OCI-LY7 (cell line): ENCODE measurements at regions not wholly inside any gene's neighbourhood (a gene's known extent, or its start where the extent isn't known, plus 50 kb on each side); places are given as distances from the start of the nearest gene placed in this dataset.

ENCODE experiments used
- BruUV-seq: library from RNA; stranded (reverse); fragments of 400-500 nt; replicated peaks from 2 replicates; lab custom pipeline; 2021; lab: Mats Ljungman, UMichigan
- CTCF ChIA-PET: fragments of 300-600 bp; sonication (Branson Sonifier 250); formaldehyde crosslinking; loops from one replicate; lab custom pipeline; 2022; ENCODE audit warnings: antibody characterized with exemption; ENCODE audit not compliant: unreplicated experiment; lab: Charles Lee
- POLR2A ChIA-PET: fragments of 300-600 bp; sonication (Branson Sonifier 250); formaldehyde crosslinking; loops from one replicate; lab custom pipeline; 2022; ENCODE audit warnings: antibody characterized with exemption; lab: Charles Lee
- DNase-seq: peaks from one replicate; pipeline ENCODE4 v3.0.0-alpha.2; 2015; ENCODE audit warnings: low spot score
- H2AFZ ChIP-seq: fragments of 200-600 bp; sonication (generic), shearing (Covaris generic); 2 replicates; pipeline ENCODE4 v1.6.1; 2014; ENCODE audit warnings: mild to moderate bottlenecking, antibody characterized with exemption, low read length, moderate library complexity
- H3K27ac ChIP-seq: fragments of 200-600 bp; sonication (generic); 2 replicates; pipeline ENCODE4 v1.5.1; 2014; ENCODE audit warnings: mixed run types, low read depth, mild to moderate bottlenecking, moderate library complexity, low read length, inconsistent platforms; ENCODE audit not compliant: poor library complexity, severe bottlenecking
- H3K36me3 ChIP-seq: fragments of 200-600 bp; sonication (generic); 2 replicates; pipeline ENCODE4 v1.6.1; 2014; ENCODE audit warnings: mild to moderate bottlenecking, antibody characterized with exemption, low read length, moderate library complexity, mixed read lengths; ENCODE audit not compliant: insufficient read depth
- H3K4me1 ChIP-seq: fragments of 200-600 bp; sonication (generic); 2 replicates; pipeline ENCODE4 v1.5.1; 2014; ENCODE audit warnings: mild to moderate bottlenecking, low read length; ENCODE audit not compliant: insufficient read depth, poor library complexity, severe bottlenecking
- H3K4me2 ChIP-seq: fragments of 200-600 bp; sonication (generic); 2 replicates; pipeline ENCODE4 v1.6.1; 2014; ENCODE audit warnings: mild to moderate bottlenecking, low read length
- H3K4me3 ChIP-seq: fragments of 200-600 bp; sonication (generic); 2 replicates; pipeline ENCODE4 v1.5.1; 2014; ENCODE audit warnings: mild to moderate bottlenecking, low read depth, low read length; ENCODE audit not compliant: poor library complexity, severe bottlenecking
- H3K79me2 ChIP-seq: fragments of 200-600 bp; sonication (generic); 2 replicates; pipeline ENCODE4 v1.6.1; 2016; ENCODE audit warnings: low read depth, mild to moderate bottlenecking, low read length, moderate library complexity, mixed read lengths; ENCODE audit not compliant: insufficient read depth
- H3K9me2 ChIP-seq: fragments of 200-600 bp; sonication (generic); 2 replicates; pipeline ENCODE4 v1.6.1; 2016; ENCODE audit warnings: mild to moderate bottlenecking, low read length, mixed read lengths; ENCODE audit not compliant: insufficient read depth
- H3K9me3 ChIP-seq: fragments of 200-600 bp; sonication (generic); 2 replicates; pipeline ENCODE4 v1.6.1; 2014; ENCODE audit warnings: mild to moderate bottlenecking, mixed run types, low read length, mixed read lengths
- H4K20me1 ChIP-seq: fragments of 200-600 bp; sonication (generic); 2 replicates; pipeline ENCODE4 v1.6.1; 2014; ENCODE audit warnings: mild to moderate bottlenecking, antibody characterized with exemption, low read length, moderate library complexity, mixed read lengths; ENCODE audit not compliant: insufficient read depth
- EZH2phosphoT487 ChIP-seq: fragments of 200-600 bp; sonication (generic); IDR thresholded peaks from 2 replicates; pipeline ENCODE4 v1.6.1; 2018; ENCODE audit warnings: low read depth, borderline replicate concordance, mild to moderate bottlenecking, mixed run types, antibody characterized with exemption, low read length, moderate library complexity, mixed read lengths
- intact Hi-C: fragments of 100-400 bp; cut with micrococcal nuclease; formaldehyde crosslinking; loops from one replicate; pipeline ENCODE4 v1.10.0; 2022; ENCODE audit not compliant: unreplicated experiment
- TF ChIP-seq, protein P1 (sequence below): fragments of 200-600 bp; sonication (generic); conservative IDR thresholded peaks from 2 replicates; pipeline ENCODE4 v1.5.1; 2014; ENCODE audit warnings: mild to moderate bottlenecking, antibody characterized with exemption, low read length, moderate library complexity, mixed read lengths

DNA sequence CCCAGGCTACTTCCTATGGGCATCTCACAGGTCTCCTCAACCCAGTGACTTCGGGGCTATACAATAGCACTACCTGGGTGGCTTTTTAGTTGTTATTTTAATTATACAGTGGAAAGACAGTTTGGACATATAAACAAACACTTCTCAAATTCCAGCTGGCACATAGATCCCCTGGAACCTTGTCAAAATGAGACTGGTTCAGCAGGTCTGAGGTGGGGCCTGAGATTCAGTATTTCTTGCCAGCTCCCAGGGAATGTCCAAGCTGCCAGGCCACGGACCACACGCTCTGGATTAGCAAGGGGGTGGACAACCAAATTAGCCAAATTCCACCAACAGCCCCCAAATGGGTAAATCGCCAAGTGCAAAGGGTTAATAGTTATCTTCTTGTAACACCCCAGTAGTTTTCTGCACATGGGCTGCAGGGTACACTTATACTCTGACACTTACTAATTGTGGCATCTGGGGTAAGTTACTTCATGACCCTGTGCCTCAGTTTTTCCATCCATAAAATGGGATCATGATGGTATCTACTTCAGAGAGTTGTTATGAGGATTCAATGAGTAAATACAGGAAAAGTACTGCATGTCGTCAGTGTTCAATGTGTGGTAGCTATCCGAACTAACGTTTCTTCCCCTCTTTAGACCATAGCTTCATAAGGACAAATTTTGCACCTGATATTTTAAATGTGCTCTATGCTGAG, 789.4 kb upstream of the TBX3 start:
- Histone ChIP-seq H3K9me2 (no peaks in the 10 kb centered on the region), H3K36me3 (no peaks in the 10 kb centered on the region), H3K4me3 (no peak overlapping the region), H2AFZ (no peak overlapping the region), H3K27ac (no peak overlapping the region), H3K9me3 (no peaks in the 10 kb centered on the region), H3K4me1 (no peaks in the 10 kb centered on the region), H3K4me2 (no peak overlapping the region), H4K20me1 (no peaks in the 10 kb centered on the region), H3K79me2 (no peaks in the 10 kb centered on the region)
- TF ChIP-seq, protein P1, sequence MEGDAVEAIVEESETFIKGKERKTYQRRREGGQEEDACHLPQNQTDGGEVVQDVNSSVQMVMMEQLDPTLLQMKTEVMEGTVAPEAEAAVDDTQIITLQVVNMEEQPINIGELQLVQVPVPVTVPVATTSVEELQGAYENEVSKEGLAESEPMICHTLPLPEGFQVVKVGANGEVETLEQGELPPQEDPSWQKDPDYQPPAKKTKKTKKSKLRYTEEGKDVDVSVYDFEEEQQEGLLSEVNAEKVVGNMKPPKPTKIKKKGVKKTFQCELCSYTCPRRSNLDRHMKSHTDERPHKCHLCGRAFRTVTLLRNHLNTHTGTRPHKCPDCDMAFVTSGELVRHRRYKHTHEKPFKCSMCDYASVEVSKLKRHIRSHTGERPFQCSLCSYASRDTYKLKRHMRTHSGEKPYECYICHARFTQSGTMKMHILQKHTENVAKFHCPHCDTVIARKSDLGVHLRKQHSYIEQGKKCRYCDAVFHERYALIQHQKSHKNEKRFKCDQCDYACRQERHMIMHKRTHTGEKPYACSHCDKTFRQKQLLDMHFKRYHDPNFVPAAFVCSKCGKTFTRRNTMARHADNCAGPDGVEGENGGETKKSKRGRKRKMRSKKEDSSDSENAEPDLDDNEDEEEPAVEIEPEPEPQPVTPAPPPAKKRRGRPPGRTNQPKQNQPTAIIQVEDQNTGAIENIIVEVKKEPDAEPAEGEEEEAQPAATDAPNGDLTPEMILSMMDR = no peak
- BruUV-seq = no TSS peak
- ChIA-PET POLR2A (interaction anchor here (0.6 kb wide), 1 partner anchor 41 kb away, joined by 3 read pairs; no protein-coding TSS in a partner anchor), CTCF (no interaction called here)
- no peak for DNase-seq
- intact Hi-C loops = no loop called here

DNA sequence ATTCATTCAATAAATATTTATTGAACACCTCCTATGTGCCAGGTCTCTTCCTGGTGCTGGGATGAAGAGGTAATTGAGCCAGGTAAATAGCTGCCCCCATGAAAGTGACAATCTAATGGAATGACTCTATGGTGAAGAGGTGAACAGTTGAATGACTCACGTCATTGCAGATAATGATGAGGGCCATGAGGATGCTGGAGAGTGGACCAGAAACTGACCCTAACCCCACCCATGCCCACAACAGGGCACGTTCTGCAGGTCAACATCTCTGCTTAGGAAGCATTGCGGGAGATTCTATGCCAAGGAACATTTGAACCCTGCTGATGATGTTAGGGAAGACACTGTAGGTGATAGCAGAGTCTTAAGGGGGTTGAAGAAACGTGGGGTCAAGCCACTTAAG, 788.9 kb upstream of the TBX3 start:
- Histone ChIP-seq H3K36me3 (no peaks in the 10 kb centered on the region), H2AFZ (no peak overlapping the region), H4K20me1 (no peaks in the 10 kb centered on the region), H3K4me1 (no peaks in the 10 kb centered on the region), H3K9me2 (no peaks in the 10 kb centered on the region), H3K4me3 (no peak overlapping the region), H3K9me3 (no peaks in the 10 kb centered on the region), H3K79me2 (no peaks in the 10 kb centered on the region), H3K27ac (no peak overlapping the region), H3K4me2 (no peak overlapping the region)
- intact Hi-C loops = no loop called here
- POLR2A ChIA-PET = no interaction called here
- CTCF ChIA-PET = no interaction called here
- no peak for DNase-seq
- no TSS peak for BruUV-seq
- TF ChIP-seq EZH2phosphoT487 = no peak
- TF ChIP-seq, protein P1 = no peak

DNA sequence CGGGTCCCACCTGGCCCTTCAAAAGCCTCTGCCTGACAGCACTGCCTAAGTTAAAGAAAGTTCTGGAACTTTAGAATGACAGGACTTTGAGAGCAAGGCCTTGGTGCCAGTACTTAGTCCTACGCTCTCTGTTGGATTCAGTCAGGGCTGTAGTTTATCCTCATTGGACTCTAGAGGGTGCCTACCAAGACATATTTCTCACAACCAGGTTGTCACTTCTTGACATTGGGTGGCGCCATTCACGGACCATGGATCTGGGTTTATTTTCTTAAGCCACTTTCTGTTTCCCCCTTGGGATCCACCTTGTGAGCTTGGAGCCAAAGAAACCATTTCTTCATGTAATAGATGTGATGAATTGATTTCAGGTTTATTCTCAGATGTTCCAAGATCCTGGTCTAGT, 787.0 kb upstream of the TBX3 start:
- TF ChIP-seq, protein P1 = no peak
- TF ChIP-seq EZH2phosphoT487 = no peak
- Histone ChIP-seq H3K9me2 (no peaks in the 10 kb centered on the region), H2AFZ (no peak overlapping the region), H3K4me2 (no peak overlapping the region), H3K79me2 (no peaks in the 10 kb centered on the region), H3K9me3 (no peaks in the 10 kb centered on the region), H3K4me3 (no peak overlapping the region), H4K20me1 (no peaks in the 10 kb centered on the region), H3K36me3 (no peaks in the 10 kb centered on the region), H3K27ac (no peak overlapping the region), H3K4me1 (no peaks in the 10 kb centered on the region)
- intact Hi-C loops = no loop called here
- no TSS peak for BruUV-seq
- no peak for DNase-seq
- ChIA-PET POLR2A (no interaction called here), CTCF (no interaction called here)
